Body of pancreas (tissue), 4 donors: ENCODE measurements at regions not wholly inside any gene's neighbourhood (a gene's known extent, or its start where the extent isn't known, plus 50 kb on each side); places are given as distances from the start of the nearest gene placed in this dataset.

Experiments used
- ATAC-seq: fragments of 150-250 bp; one replicate; pipeline ENCODE4 v1.9.1; 2016
- DNase-seq, 4 donors: peaks; one replicate each; pipeline ENCODE4 v3.0.0-alpha.2; 2019
- H3K27ac ChIP-seq, 4 donors: fragments of 200-600 bp; sonication (generic); 1 replicate in 3 of 4; 2 replicates in 1 of 4; pipeline versions ENCODE4 v1.5.1 to v1.6.1; 2016 to 2019; ENCODE audit warnings: mild to moderate bottlenecking in 1 of 4, mixed read lengths in 1 of 4, moderate library complexity in 1 of 4
- H3K27me3 ChIP-seq, 2 donors: fragments of 200-600 bp; sonication (generic); one replicate each; pipeline ENCODE4 v1.6.0; 2016; ENCODE audit warnings: mild to moderate bottlenecking in 1 of 2
- H3K36me3 ChIP-seq, 2 donors: fragments of 200-600 bp; sonication (generic); replicated peaks in 1 of 2; 2 replicates each; pipeline ENCODE4 v1.5.1; 2016; ENCODE audit warnings: low read depth in 2 of 2; ENCODE audit not compliant: insufficient read depth in 1 of 2
- H3K4me1 ChIP-seq: fragments of 200-600 bp; sonication (generic); one replicate; pipeline ENCODE4 v1.6.0; 2016
- H3K4me3 ChIP-seq, 2 donors: fragments of 200-600 bp; sonication (generic); 1 replicate in 1 of 2; 2 replicates in 1 of 2; pipeline ENCODE4 v1.5.1; 2016 to 2019
- H3K9me3 ChIP-seq, 3 donors: fragments of 200-600 bp; sonication (generic); 1 replicate in 2 of 3; 2 replicates in 1 of 3; pipeline ENCODE4 v1.5.1; 2016
- CTCF ChIP-seq, 7 experiments: fragments of 450-650 bp in 4 of 7; fragments of 200-600 bp in 3 of 7; sonication (generic) in 3 of 7; IDR thresholded peaks; one replicate each; pipeline ENCODE4 v1.5.1; 2016 to 2019; ENCODE audit warnings: antibody characterized with exemption in 7 of 7
- POLR2A ChIP-seq, 3 donors: fragments of 450-650 bp; IDR thresholded peaks; one replicate each; pipeline ENCODE4 v1.6.1; 2016; ENCODE audit warnings: antibody characterized with exemption in 3 of 3, mild to moderate bottlenecking in 2 of 3
- WGBS, 2 donors: methylation state at CpG; one replicate each; pipeline ENCODE4 v1.1.5; 2017; 5-methylcytosine and 5-hydroxymethylcytosine counted together
- intact Hi-C: fragments of 100-400 bp; cut with DNase I; formaldehyde crosslinking; loops from one replicate; pipeline ENCODE4 v1.15.1; 2023

- ATAC-seq: no peak
- no peak for TF ChIP-seq POLR2A (IDR thresholded peaks at IDR 0.05)
- no peak for TF ChIP-seq CTCF (IDR thresholded peaks at IDR 0.05)
- 48 to 63% methylated on average over 3 to 4 of the region's 4 CpGs for WGBS, 2 donors
Measured at GRCh38 chr14:21735639-21736307, 62.2 kb upstream of the OR4E1 start.

DNA sequence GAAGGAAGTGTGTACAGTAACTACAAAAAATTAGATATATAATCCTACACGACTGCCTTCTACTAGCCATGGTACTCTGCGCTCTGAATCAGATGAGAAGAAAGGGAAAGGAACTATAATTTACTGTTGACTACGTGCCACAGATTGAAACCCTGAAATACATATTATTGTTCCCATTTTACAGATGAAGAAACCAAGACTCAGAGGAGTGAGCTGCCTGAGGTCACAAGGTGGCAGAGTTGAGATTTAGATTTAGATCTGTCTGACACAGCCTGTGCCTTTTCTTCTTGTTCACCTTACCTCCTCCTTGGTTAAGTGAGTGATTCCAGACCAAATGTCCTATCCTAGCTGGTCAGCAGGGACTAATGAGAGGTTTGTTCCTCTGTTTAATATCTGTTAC, 61.6 kb upstream of the OR4E1 start:
- no peaks in the 10 kb centered on the region for H3K4me1 ChIP-seq
- no peak for DNase-seq
- no peak overlapping the region for H3K27ac ChIP-seq
- 60 to 64% methylated on average over 3 of the region's 3 CpGs for WGBS, 2 donors
- H3K27me3 ChIP-seq: no peaks in the 10 kb centered on the region
- ATAC-seq: no peak
- TF ChIP-seq POLR2A (IDR thresholded peaks at IDR 0.05) (no peak), CTCF (IDR thresholded peaks at IDR 0.05) (no peak)
- H3K9me3 ChIP-seq: no peaks in the 10 kb centered on the region
- no peaks in the 10 kb centered on the region for H3K36me3 ChIP-seq
- H3K4me3 ChIP-seq: no peak overlapping the region
- intact Hi-C loops: no loop called here

More at GRCh38 chr14:21735639-21736307, 62.2 kb upstream of the OR4E1 start:
- Histone ChIP-seq H3K4me1 (no peaks in the 10 kb centered on the region), H3K36me3 (no peaks in the 10 kb centered on the region), H3K9me3 (no peaks in the 10 kb centered on the region), H3K4me3 (no peak overlapping the region), H3K27me3 (no peaks in the 10 kb centered on the region), H3K27ac (no peak overlapping the region)
- DNase-seq: no peak
- intact Hi-C loops: no loop called here

DNA sequence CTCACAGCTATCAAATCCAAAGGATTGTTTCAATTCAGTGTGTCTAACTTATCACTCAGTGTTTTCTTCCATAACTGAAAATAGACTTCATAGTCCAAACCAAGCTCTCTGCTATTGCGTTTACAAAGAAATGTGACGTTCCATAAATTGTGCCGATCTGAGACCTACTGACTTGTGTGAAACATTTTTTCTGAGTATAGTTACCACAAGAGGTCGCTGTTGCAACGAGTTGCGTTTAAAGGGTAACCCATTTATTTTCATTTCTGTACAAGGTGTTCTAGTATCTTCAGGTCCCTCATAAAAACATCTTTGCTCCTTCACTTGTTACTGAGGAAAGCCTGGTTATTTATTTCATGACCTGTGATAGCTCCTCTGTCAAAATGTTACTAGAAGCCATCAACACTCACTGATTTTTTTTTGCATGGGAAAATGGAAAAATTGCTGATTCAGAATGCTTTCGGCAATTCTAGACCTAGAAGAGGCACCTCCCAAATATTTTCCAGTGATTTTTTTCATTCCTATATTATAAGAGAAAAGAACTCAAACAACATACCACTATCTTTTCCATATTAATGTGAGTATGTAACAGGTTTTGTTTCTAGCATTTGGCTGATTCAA, 60.9 kb upstream of the OR4E1 start:
- no peaks in the 10 kb centered on the region for H3K9me3 ChIP-seq
- no peaks in the 10 kb centered on the region for H3K36me3 ChIP-seq
- DNase-seq (peak in 3 of 4 donors; percentile 11 to 28 (median 13)), ATAC-seq (no peak)
- no peak overlapping the region for H3K27ac ChIP-seq
- no peaks in the 10 kb centered on the region for H3K4me1 ChIP-seq
- H3K27me3 ChIP-seq: no peaks in the 10 kb centered on the region
- no peak overlapping the region for H3K4me3 ChIP-seq
- WGBS, 2 donors: 9 to 11% methylated on average over 7 of the region's 7 CpGs
- TF ChIP-seq CTCF (IDR thresholded peaks at IDR 0.05) (peak; percentile 27 to 65 (median 34)), POLR2A (IDR thresholded peaks at IDR 0.05) (no peak)
- intact Hi-C loops: no loop called here

- no peaks in the 10 kb centered on the region for H3K36me3 ChIP-seq
- intact Hi-C loops: no loop called here
- ATAC-seq: no peak
Measured at GRCh38 chr14:21729703-21730233, 56.1 kb upstream of the OR4E1 start.

More at GRCh38 chr14:21729703-21730233, 56.1 kb upstream of the OR4E1 start:
- H3K9me3 ChIP-seq: no peaks in the 10 kb centered on the region
- no peak for DNase-seq
- no peak overlapping the region for H3K4me3 ChIP-seq
- no peaks in the 10 kb centered on the region for H3K4me1 ChIP-seq
- TF ChIP-seq CTCF (IDR thresholded peaks at IDR 0.05): no peak
- TF ChIP-seq POLR2A (IDR thresholded peaks at IDR 0.05): no peak
- no peaks in the 10 kb centered on the region for H3K27me3 ChIP-seq
- H3K27ac ChIP-seq: no peak overlapping the region
- WGBS, 2 donors: 26 to 32% methylated on average over 5 of the region's 5 CpGs
